HepG2 (cell line): ENCODE measurements at regions not wholly inside any gene's neighbourhood (a gene's known extent, or its start where the extent isn't known, plus 50 kb on each side); places are given as distances from the start of the nearest gene placed in this dataset.

ENCODE experiments used
- DNMT3B ChIP-seq: conservative IDR thresholded peaks from 2 replicates; pipeline ENCODE4 v1.6.1; 2016; ENCODE audit warnings: missing biosample characterization, control low read depth
- ELF3 ChIP-seq: IDR thresholded peaks from 2 replicates; pipeline ENCODE4 v1.6.1; 2016; ENCODE audit warnings: missing genetic modification reagents, missing compliant biosample characterization
- MLXIP ChIP-seq: sonication (generic); formaldehyde crosslinking; IDR thresholded peaks from 2 replicates; pipeline ENCODE4 v1.9.0; 2021; ENCODE audit warnings: missing genetic modification reagents, borderline replicate concordance
- ZBTB20 ChIP-seq: sonication (generic); formaldehyde crosslinking; IDR thresholded peaks from 2 replicates; pipeline ENCODE4 v1.8.1; 2023; ENCODE audit warnings: missing genetic modification reagents, low read depth, mild to moderate bottlenecking, borderline replicate concordance
- ZMYM3 ChIP-seq: sonication (generic); formaldehyde crosslinking; IDR thresholded peaks from 2 replicates; pipeline ENCODE4 v1.5.1; 2020; ENCODE audit warnings: mild to moderate bottlenecking, missing genetic modification reagents
- TF ChIP-seq, protein P1 (sequence below): sonication (generic); formaldehyde crosslinking; IDR thresholded peaks from 2 replicates; pipeline ENCODE4 v1.9.0; 2021; ENCODE audit warnings: missing genetic modification reagents, mild to moderate bottlenecking, borderline replicate concordance

DNA sequence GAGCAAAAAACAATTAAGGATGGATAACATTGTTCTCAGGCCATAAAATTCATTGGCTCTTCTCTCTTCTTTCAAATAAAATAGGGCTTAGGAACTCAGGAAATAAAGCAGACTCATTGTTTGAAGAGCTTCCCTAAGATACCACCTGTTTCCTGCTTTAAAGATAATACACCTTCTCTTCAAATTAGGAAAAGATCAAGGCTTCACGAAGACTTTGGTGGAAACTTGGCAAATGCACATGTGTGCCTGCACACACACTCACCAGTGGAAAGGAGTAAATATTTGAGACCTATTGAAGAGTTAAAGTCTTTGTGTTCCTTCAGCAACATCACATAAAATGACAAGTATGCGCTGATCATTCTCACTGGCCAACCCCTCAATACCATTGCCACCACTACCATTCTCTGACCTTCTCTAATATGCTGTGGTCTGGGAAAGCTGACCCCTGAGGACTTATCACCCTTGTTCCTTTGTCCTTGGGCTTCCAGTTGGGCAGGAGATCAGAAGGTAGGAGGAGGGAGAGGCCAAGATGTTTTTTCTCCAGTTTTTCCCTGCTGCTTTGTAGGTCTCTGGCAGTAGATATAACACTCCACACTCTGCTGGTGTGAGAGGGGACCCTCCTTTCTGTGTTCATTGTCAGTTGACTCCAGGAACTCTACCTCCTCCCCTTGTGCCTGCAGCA lies 53.5 kb upstream of the SPOPL start (continued):
- TF ChIP-seq, protein P1, sequence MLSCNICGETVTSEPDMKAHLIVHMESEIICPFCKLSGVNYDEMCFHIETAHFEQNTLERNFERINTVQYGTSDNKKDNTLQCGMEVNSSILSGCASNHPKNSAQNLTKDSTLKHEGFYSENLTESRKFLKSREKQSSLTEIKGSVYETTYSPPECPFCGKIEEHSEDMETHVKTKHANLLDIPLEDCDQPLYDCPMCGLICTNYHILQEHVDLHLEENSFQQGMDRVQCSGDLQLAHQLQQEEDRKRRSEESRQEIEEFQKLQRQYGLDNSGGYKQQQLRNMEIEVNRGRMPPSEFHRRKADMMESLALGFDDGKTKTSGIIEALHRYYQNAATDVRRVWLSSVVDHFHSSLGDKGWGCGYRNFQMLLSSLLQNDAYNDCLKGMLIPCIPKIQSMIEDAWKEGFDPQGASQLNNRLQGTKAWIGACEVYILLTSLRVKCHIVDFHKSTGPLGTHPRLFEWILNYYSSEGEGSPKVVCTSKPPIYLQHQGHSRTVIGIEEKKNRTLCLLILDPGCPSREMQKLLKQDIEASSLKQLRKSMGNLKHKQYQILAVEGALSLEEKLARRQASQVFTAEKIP (CRISPR knock-in tag): no peak
- TF ChIP-seq ZBTB20 (CRISPR knock-in tag) (no peak), ZMYM3 (no peak), ELF3 (CRISPR knock-in tag) (no peak), DNMT3B (CRISPR knock-in tag) (no peak), MLXIP (CRISPR knock-in tag) (no peak)
- TF ChIP-seq, all 625 proteins: peak for 6
